ENCODE measurements at regions not wholly inside any gene's neighbourhood (a gene's known extent, or its start where the extent isn't known, plus 50 kb on each side); places are given as distances from the start of the nearest gene placed in this dataset.

DNA sequence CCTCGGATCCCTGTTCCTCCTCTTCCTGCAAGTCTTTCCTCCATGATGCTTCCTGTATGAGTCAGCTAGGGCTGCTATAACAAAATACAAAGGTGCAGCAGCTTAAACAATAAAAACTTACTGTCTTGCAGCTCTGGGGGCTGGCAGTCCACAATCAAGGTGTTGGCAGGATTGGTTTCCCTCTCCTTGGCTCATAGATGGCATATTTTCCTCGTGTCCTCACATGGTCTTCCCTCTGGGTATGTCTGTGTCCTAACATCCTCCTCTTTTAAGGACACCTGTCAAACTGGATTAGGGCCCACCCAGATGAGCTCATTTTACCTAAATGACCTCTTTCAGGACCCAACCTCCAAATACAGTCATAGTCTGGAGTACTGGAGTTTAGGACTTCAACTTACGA lies 117.5 kb downstream of the MED10 start:
- TF ChIP-seq, protein P1, sequence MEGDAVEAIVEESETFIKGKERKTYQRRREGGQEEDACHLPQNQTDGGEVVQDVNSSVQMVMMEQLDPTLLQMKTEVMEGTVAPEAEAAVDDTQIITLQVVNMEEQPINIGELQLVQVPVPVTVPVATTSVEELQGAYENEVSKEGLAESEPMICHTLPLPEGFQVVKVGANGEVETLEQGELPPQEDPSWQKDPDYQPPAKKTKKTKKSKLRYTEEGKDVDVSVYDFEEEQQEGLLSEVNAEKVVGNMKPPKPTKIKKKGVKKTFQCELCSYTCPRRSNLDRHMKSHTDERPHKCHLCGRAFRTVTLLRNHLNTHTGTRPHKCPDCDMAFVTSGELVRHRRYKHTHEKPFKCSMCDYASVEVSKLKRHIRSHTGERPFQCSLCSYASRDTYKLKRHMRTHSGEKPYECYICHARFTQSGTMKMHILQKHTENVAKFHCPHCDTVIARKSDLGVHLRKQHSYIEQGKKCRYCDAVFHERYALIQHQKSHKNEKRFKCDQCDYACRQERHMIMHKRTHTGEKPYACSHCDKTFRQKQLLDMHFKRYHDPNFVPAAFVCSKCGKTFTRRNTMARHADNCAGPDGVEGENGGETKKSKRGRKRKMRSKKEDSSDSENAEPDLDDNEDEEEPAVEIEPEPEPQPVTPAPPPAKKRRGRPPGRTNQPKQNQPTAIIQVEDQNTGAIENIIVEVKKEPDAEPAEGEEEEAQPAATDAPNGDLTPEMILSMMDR (IDR thresholded peaks at IDR 0.05): no peak
- TF ChIP-seq POLR2A (IDR thresholded peaks at IDR 0.05): no peak

All from adrenal gland (tissue), 5 donors.